ENCODE measurements at regions not wholly inside any gene's neighbourhood (a gene's known extent, or its start where the extent isn't known, plus 50 kb on each side); places are given as distances from the start of the nearest gene placed in this dataset.

DNA sequence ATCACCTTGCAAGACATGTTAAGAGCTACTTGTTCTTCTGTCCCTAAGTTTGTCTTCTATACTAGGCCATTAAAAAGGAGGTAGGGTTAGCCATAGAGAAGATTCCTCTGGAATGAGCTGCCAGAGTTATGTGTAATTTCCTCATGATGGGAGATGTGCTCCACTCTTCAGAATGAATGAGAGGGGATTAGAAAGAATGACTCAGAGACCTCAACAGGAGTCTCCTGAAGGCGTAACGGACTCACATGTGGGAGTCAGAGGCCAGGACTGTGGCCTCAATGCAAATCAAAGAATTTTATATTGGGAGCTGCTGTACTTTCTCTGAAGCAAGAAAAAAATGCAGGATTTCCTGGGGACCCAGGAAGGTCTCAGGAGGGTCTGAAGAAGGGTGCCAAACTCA lies 87.8 kb upstream of the ATXN7L3B start:
- no peak for TF ChIP-seq CTCF (IDR thresholded peaks at IDR 0.05)
- TF ChIP-seq EP300 (IDR thresholded peaks at IDR 0.05) = no peak
- TF ChIP-seq POLR2A (IDR thresholded peaks at IDR 0.05) = no peak
- no peak for TF ChIP-seq POLR2AphosphoS5 (IDR thresholded peaks at IDR 0.05)
